Stimulated activated CD4-positive, alpha-beta T cell treated with anti-CD3 and anti-CD28 coated beads, Interleukin-15, amount 100 ng/mL, for 48 hours (primary cell): ENCODE measurements at regions not wholly inside any gene's neighbourhood (a gene's known extent, or its start where the extent isn't known, plus 50 kb on each side); places are given as distances from the start of the nearest gene placed in this dataset.
"Not testable (repeated sequence)": the region's sequence is repeated elsewhere in the genome, so short reads cannot be mapped to it uniquely, and the experiment has no call there.

ENCODE experiments used
- DNase-seq, 2 donors: peaks; one replicate each; pipeline ENCODE4 v3.0.0-alpha.2; 2020; ENCODE audit warnings: low read depth in 2 of 2

DNA sequence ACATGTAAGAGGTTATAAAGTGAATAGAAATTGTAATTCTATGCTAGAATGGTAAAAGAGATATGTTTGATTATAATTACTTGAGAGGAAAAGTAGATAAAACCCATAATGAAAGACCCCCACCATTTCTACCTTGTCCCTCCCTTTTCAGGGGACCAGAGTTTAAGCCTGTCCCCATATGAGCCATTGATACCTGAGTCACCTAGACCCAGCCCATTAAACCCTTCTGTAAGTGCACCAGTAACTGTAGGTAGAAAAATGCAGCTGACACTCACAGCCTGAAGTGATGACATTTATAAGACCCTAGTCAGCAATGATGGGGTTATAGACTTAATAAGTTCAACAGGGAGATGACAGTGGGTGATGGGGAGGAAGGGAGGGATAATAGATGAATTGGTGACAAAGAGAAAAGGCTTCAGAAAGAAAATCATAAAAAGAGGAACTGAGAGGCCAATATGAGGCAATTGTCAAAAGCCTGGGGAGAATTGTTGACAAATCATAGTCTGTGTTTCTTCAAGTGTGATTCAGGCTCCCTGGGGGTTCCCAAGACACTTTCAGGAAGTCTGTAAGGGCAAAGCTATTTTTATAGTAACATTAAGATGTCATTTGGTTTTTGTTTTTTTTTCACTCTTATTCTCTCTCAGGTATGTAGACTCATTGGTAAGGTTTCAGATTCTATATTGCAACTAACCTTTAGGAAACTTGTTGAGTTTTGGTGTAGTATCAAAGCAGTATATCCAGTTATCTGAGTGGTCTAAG, 544.2 kb downstream of the SATB2 start:
- DNase-seq: no peak

DNA sequence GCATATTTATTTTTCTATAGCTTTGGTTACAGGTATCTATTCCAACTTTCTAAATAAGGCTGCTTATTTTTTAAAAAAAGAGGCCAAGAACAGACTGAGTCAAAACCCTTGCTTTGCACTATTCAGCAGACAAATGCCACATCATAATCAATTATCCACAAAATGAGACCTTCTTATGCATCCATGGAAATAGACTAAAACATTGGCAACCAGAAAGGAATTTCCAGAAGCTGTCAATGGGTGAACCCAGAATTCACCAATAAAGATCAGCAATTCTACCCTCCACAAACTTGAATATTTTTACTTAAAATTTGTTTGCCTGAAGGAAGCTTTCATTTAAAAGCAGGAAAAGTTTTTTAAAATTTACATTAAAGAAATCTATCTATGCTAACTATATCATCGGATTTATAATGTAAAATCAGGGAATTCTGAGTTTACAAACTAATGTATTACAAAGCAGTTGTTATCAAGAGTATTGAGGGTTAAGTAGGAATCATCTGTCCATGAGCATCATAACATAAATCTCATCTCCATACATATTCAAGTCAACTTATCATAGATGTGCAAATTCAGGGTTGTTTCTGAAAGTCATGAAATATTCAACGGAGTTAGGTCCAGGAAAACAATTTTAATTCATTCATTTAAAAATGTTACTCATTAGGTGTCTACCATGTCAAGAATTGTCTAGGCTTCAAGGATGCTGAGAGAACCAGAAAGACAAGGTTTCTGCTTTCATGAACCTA, 548.0 kb downstream of the SATB2 start:
- DNase-seq: no peak

DNA sequence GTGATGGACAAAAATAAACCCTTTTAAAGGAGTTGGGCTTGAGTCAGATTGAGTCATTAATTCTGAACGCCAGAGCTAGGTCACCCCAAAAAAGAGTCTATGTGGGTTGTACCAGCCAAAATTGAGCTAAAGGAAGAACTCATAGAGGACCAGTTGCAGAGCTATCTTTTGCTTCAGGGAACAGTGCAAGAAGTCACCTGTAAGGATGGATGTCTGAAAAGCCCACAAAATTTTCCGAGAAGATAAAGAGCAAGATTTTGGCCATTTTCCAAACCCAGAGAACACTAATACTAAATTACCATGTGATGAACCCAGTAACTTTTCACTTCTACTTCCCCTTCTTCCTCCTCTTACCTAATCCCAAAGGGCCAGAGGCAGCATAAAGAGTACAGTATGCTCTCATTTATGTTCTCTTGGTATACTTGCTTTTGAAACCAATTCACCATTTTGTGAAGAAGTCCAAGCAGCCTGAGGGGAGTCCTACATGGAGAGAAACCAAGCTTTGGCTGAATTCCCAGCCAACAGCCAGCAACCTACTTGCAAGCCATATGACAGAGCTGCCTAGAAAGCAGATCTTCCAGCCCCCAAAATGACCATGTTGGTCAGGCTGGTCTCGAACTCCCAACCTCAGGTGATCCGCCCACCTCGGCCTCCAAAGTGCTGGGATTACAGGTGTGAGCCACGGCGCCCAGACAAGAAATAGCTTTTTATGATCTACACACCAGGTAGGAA, 551.7 kb downstream of the SATB2 start:
- DNase-seq: no peak

GRCh38 chr2:198901894-198902293, 555.8 kb downstream of the SATB2 start:
- no peak for DNase-seq

GRCh38 chr2:198900141-198900540, 557.6 kb downstream of the SATB2 start:
- DNase-seq: no peak

- DNase-seq: no peak
Measured at GRCh38 chr2:198890490-198890889, 567.2 kb downstream of the SATB2 start.

- DNase-seq: no peak
Measured at GRCh38 chr2:198883604-198884003, 574.1 kb downstream of the SATB2 start.

- no peak for DNase-seq
Measured at GRCh38 chr2:198880986-198881385, 576.8 kb downstream of the SATB2 start.

GRCh38 chr2:198880421-198880820, 577.3 kb downstream of the SATB2 start:
- DNase-seq: no peak

- DNase-seq: no peak
Measured at GRCh38 chr2:198874472-198874858, 583.3 kb downstream of the SATB2 start.

- DNase-seq: no peak
Measured at GRCh38 chr2:198873503-198874471, 584.0 kb downstream of the SATB2 start.

DNA sequence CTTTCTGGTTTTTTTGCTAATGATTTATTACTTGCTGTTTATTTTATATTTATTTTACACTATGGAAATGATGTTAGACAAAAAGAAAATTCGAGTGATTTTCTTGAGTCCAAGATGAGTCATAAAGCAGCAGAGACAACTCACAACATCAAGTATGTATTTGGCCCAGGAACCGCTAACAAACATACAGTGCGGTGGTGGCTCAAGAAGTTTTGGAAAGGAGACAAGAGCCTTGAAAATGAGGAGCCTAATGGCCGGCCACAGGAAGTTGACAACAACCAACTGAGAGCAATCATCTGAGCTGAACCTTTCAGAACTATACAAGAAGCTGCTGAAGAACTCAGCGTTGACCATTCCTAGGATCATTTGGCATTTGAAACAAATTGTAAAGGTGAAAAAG, 594.1 kb downstream of the SATB2 start:
- DNase-seq: no peak

- DNase-seq: no peak
Measured at GRCh38 chr2:198861080-198861479, 596.7 kb downstream of the SATB2 start.

DNA sequence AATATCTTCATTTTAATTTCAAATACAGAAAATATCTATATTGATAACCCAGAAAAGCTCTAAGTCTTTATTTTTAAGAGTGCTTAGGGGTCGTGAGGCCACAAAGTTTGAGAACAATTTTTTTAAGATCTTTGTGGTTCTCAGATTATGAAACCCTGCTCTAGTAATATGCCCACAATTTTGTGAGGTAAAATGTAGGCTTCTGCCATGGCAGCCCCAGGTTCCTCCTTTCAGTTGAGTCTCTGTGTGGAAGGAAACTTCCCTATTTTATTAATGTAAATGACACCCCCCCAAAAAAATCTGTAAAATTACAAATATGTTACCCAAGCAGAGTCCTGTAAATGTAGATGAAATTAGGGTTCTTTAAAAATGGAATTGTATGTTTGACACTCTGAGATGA, 600.5 kb downstream of the SATB2 start:
- no peak for DNase-seq

- not testable (repeated sequence) for DNase-seq
Measured at GRCh38 chr2:198855746-198856145, 602.0 kb downstream of the SATB2 start.

DNA sequence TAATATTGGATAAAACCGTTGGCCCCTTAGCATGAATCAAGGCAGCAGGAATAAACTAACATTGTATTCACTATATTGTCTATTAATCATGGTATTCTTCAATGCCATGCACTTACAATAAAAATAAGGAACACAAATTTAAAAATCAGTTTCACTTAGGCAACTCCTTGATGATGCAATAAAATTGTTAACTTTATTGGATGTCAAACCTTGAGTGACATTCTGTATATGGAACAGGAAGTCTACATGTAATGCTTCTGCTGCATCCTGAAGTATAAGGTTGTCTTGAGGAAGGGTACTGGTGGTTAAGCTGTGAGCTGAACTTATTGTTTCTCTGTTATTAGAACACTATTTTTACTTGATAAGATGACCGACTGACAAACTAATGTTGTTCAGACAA, 605.5 kb downstream of the SATB2 start:
- no peak for DNase-seq

GRCh38 chr2:198825534-198825933, 632.2 kb downstream of the SATB2 start:
- DNase-seq: no peak

GRCh38 chr2:198817536-198817935, 640.2 kb downstream of the SATB2 start:
- no peak for DNase-seq

- no peak for DNase-seq
Measured at GRCh38 chr2:198815626-198816025, 642.1 kb downstream of the SATB2 start.

DNA sequence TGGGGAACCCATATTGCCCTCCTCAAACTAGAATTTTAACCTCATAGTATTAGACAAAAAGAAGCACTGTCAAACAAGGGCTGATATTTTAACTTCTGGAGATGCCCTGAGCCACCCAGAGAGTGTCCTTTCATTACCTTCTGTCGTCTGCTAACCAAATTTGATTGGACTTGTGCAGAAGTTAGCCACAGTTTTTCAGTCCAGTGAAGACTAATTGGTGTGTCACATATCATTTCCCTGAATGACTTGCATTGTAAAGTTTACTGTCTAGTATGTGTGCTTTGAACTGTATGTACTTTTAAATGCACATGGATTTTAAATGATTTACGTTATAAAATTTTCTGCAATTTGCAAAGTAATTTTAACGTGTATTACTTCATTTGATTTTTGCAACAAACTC, 646.5 kb downstream of the SATB2 start:
- no peak for DNase-seq

DNA sequence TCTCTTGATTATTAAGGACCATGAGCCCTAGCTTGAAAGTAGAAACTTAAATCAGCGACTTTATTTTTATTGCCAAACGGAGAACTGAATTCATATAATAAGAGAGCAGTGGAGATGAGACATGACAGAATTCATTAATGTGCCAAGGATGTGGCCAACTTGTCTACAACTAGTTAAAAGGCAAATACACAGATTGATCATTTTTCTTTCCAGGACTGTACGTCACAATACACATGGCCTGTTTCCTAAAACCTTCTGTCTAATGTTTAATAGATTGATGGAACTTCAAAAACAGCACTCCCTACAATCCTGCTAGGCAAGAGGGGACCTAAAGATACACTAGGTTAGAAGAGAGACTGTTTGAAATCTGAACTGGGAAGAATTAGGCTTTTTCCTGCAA, 647.8 kb downstream of the SATB2 start:
- no peak for DNase-seq

GRCh38 chr2:198807131-198807530, 650.6 kb downstream of the SATB2 start:
- DNase-seq: no peak
